ENCODE measurements at regions not wholly inside any gene's neighbourhood (a gene's known extent, or its start where the extent isn't known, plus 50 kb on each side); places are given as distances from the start of the nearest gene placed in this dataset.

DNA sequence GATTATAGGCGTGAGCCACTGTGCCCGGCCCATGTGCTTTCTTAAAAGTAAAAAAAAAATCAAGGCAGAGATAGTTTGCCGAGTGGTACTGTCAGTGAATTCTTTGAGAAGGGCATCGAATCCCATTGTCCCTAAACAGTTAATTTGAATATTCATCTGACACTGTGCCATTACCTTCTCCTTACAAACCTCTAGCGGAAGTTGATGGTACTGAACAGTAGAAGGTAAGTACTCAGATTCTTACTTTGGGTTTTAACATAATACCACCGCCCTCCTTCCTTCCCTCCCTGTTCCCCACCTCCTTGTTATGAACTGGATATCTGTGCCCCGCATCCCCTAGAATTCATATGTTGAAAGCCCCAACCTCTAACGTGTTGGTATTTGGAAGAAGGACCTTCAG, 58.2 kb upstream of the CLMP start:
- peaks cover 9% of the 10 kb centered on the region for H3K27me3 Mint-ChIP-seq (ENCODE audit: insufficient read depth, low read depth, poor library complexity)
- no peak overlapping the region for H3K27ac ChIP-seq (ENCODE audit: low read depth)
- no peak overlapping the region for H3K4me3 Mint-ChIP-seq
- H3K9me3 Mint-ChIP-seq = peaks cover 14% of the 10 kb centered on the region
- peaks cover 5% of the 10 kb centered on the region; the same call in 1 of the 2 replicates for H3K4me1 ChIP-seq (ENCODE audit: insufficient read depth)
- H3K36me3 ChIP-seq (ENCODE audit: insufficient read depth) = no peaks in the 10 kb centered on the region
- ATAC-seq = no peak
- H2AFZ ChIP-seq = peak overlapping the region; percentile 72; the same call in 1 of the 2 replicates
- no peaks in the 10 kb centered on the region for H3K9me2 ChIP-seq (ENCODE audit: insufficient read depth)
- DNase-seq (ENCODE audit: low spot score) = peak; percentile 31
- no peaks in the 10 kb centered on the region for H3K27me3 ChIP-seq (ENCODE audit: insufficient read depth)
- H4K20me1 ChIP-seq (replicated peaks; ENCODE audit: insufficient read depth) = no peaks in the 10 kb centered on the region
- H3K4me3 ChIP-seq = no peak overlapping the region
- no peak overlapping the region for H3K27ac Mint-ChIP-seq
- H3K4me1 Mint-ChIP-seq = peaks cover 7% of the 10 kb centered on the region; the same call in 2 of the 3 replicates
- no peaks in the 10 kb centered on the region for H3F3A ChIP-seq (replicated peaks; ENCODE audit: low read depth)
- H3K36me3 Mint-ChIP-seq (ENCODE audit: low read depth) = peaks cover 6% of the 10 kb centered on the region
- TF ChIP-seq, protein P1, sequence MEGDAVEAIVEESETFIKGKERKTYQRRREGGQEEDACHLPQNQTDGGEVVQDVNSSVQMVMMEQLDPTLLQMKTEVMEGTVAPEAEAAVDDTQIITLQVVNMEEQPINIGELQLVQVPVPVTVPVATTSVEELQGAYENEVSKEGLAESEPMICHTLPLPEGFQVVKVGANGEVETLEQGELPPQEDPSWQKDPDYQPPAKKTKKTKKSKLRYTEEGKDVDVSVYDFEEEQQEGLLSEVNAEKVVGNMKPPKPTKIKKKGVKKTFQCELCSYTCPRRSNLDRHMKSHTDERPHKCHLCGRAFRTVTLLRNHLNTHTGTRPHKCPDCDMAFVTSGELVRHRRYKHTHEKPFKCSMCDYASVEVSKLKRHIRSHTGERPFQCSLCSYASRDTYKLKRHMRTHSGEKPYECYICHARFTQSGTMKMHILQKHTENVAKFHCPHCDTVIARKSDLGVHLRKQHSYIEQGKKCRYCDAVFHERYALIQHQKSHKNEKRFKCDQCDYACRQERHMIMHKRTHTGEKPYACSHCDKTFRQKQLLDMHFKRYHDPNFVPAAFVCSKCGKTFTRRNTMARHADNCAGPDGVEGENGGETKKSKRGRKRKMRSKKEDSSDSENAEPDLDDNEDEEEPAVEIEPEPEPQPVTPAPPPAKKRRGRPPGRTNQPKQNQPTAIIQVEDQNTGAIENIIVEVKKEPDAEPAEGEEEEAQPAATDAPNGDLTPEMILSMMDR (conservative IDR thresholded peaks at IDR 0.05; ENCODE audit: low read depth in 2 of 2) = 0 out of 4 replicates have a peak, but pooled peaks of 1 of the 2 experiments have one; percentile 10
- no peak for TF ChIP-seq EZH2phosphoT487 (IDR thresholded peaks at IDR 0.05; ENCODE audit: unreplicated experiment)
- no peak overlapping the region for H3K4me2 ChIP-seq
- no peaks in the 10 kb centered on the region for H3K79me2 ChIP-seq (replicated peaks; ENCODE audit: insufficient read depth)

DNA sequence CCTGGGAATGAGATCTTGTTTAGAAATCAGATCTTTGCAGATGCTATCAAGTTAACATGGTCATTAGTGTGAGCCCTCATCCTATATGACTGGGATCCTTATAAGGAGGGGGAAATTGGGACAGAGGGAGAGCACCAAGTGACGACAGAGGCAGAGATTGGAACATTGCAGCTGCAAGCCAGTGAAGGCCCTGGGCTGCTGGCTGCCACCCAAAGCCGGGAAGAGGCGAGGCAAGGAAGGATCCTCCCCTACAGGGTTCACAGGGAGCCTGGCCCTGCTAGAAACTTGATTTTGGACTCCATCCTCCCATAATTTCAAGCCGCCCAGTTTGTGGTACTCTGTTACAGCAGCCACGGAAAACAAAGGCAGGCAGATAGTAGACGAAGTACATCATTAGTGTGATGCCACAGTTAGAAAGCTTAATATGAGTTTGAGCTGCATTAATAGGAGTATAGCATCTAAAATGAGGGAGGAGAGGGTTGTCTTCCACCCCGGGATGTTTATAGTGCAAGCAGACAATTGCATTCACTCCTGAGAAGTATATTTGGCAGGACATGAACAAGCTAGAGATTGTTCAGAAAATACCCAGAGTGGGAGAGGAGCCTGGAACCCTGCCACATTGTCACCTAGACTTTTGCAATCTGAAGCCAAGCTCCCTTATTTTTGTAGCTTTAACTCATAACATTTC, 56.8 kb upstream of the CLMP start:
- Histone ChIP-seq H3K36me3 (ENCODE audit: insufficient read depth) (no peaks in the 10 kb centered on the region), H3F3A (replicated peaks; ENCODE audit: low read depth) (no peaks in the 10 kb centered on the region), H3K27me3 (ENCODE audit: insufficient read depth) (no peaks in the 10 kb centered on the region), H2AFZ (peak overlapping the region; percentile 81), H3K4me2 (no peak overlapping the region), H3K27ac (ENCODE audit: low read depth) (no peak overlapping the region), H3K9me2 (ENCODE audit: insufficient read depth) (no peaks in the 10 kb centered on the region), H3K79me2 (replicated peaks; ENCODE audit: insufficient read depth) (no peaks in the 10 kb centered on the region), H3K4me1 (ENCODE audit: insufficient read depth) (peaks cover 10% of the 10 kb centered on the region; the same call in 1 of the 2 replicates), H3K4me3 (no peak overlapping the region), H4K20me1 (replicated peaks; ENCODE audit: insufficient read depth) (no peaks in the 10 kb centered on the region)
- Mint-ChIP-seq H3K27ac (no peak overlapping the region), H3K27me3 (ENCODE audit: insufficient read depth, low read depth, poor library complexity) (peaks cover 9% of the 10 kb centered on the region), H3K4me3 (no peak overlapping the region), H3K36me3 (ENCODE audit: low read depth) (no peaks in the 10 kb centered on the region), H3K9me3 (peaks cover 4% of the 10 kb centered on the region; the same call in 1 of the 3 replicates), H3K4me1 (peaks cover 12% of the 10 kb centered on the region; the same call in 2 of the 3 replicates)
- no peak for ATAC-seq
- no peak for DNase-seq (ENCODE audit: low spot score)
- TF ChIP-seq, protein P2, sequence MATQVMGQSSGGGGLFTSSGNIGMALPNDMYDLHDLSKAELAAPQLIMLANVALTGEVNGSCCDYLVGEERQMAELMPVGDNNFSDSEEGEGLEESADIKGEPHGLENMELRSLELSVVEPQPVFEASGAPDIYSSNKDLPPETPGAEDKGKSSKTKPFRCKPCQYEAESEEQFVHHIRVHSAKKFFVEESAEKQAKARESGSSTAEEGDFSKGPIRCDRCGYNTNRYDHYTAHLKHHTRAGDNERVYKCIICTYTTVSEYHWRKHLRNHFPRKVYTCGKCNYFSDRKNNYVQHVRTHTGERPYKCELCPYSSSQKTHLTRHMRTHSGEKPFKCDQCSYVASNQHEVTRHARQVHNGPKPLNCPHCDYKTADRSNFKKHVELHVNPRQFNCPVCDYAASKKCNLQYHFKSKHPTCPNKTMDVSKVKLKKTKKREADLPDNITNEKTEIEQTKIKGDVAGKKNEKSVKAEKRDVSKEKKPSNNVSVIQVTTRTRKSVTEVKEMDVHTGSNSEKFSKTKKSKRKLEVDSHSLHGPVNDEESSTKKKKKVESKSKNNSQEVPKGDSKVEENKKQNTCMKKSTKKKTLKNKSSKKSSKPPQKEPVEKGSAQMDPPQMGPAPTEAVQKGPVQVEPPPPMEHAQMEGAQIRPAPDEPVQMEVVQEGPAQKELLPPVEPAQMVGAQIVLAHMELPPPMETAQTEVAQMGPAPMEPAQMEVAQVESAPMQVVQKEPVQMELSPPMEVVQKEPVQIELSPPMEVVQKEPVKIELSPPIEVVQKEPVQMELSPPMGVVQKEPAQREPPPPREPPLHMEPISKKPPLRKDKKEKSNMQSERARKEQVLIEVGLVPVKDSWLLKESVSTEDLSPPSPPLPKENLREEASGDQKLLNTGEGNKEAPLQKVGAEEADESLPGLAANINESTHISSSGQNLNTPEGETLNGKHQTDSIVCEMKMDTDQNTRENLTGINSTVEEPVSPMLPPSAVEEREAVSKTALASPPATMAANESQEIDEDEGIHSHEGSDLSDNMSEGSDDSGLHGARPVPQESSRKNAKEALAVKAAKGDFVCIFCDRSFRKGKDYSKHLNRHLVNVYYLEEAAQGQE (IDR thresholded peaks at IDR 0.05; ENCODE audit: unreplicated experiment) = no peak
- TF ChIP-seq, protein P1 (conservative IDR thresholded peaks at IDR 0.05; ENCODE audit: low read depth in 2 of 2) = no peak
- no peak for TF ChIP-seq EZH2phosphoT487 (IDR thresholded peaks at IDR 0.05; ENCODE audit: unreplicated experiment)
- no peak for TF ChIP-seq CREB1 (CRISPR knock-in tag; IDR thresholded peaks at IDR 0.05; ENCODE audit: low read depth)
- TF ChIP-seq STAT1 (IDR thresholded peaks at IDR 0.05; ENCODE audit: unreplicated experiment) = no peak
- no peak for TF ChIP-seq JUNB (IDR thresholded peaks at IDR 0.05; ENCODE audit: unreplicated experiment)
- TF ChIP-seq, protein P3, sequence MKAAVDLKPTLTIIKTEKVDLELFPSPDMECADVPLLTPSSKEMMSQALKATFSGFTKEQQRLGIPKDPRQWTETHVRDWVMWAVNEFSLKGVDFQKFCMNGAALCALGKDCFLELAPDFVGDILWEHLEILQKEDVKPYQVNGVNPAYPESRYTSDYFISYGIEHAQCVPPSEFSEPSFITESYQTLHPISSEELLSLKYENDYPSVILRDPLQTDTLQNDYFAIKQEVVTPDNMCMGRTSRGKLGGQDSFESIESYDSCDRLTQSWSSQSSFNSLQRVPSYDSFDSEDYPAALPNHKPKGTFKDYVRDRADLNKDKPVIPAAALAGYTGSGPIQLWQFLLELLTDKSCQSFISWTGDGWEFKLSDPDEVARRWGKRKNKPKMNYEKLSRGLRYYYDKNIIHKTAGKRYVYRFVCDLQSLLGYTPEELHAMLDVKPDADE (IDR thresholded peaks at IDR 0.05) = no peak
